H7 (cell line): ENCODE measurements at regions not wholly inside any gene's neighbourhood (a gene's known extent, or its start where the extent isn't known, plus 50 kb on each side); places are given as distances from the start of the nearest gene placed in this dataset.
"Not testable (repeated sequence)": the region's sequence is repeated elsewhere in the genome, so short reads cannot be mapped to it uniquely, and the experiment has no call there.

ENCODE experiments used
- DNase-seq: peaks from one replicate; pipeline ENCODE4 v3.0.0; 2012
- H3K27me3 ChIP-seq: 2 replicates; pipeline ENCODE4 v1.6.0; 2011; ENCODE audit warnings: mild to moderate bottlenecking, low read length; ENCODE audit not compliant: control insufficient read depth, insufficient read depth
- H3K36me3 ChIP-seq: replicated peaks from 2 replicates; pipeline ENCODE4 v1.5.1; 2011; ENCODE audit warnings: low read length; ENCODE audit not compliant: control insufficient read depth, insufficient read depth
- H3K4me3 ChIP-seq: 2 replicates; pipeline ENCODE4 v1.5.1; 2011; ENCODE audit warnings: low read depth, mild to moderate bottlenecking, control low read depth, low read length, moderate library complexity; ENCODE audit not compliant: insufficient read depth

DNA sequence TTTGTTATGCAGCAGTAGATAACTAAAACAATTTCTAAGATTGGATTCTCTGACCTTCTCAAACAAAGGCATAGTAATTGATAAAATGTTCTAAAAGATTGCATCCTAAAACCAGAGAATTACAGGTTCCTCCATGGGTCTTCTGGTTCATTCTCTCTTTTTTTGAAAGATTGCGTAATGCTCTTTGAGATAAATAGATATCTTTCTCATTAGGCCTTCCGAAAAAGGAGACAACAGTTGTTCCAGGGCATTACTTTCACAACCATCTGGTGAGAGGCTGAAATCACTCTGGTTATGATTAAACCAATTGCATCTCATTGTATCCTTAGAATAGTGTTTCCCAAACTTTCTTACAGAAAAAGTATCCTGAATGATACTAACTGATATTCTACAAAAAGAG lies 174.7 kb upstream of the NREP start:
- no peaks in the 10 kb centered on the region for H3K27me3 ChIP-seq
- DNase-seq: no peak
- H3K36me3 ChIP-seq: no peaks in the 10 kb centered on the region
- no peak overlapping the region for H3K4me3 ChIP-seq

- H3K27me3 ChIP-seq: no peaks in the 10 kb centered on the region
- H3K36me3 ChIP-seq: no peaks in the 10 kb centered on the region
- H3K4me3 ChIP-seq: no peak overlapping the region
- no peak for DNase-seq
These were observed 174.0 kb upstream of the NREP start for GRCh38 chr5:111930905-111931461.

DNA sequence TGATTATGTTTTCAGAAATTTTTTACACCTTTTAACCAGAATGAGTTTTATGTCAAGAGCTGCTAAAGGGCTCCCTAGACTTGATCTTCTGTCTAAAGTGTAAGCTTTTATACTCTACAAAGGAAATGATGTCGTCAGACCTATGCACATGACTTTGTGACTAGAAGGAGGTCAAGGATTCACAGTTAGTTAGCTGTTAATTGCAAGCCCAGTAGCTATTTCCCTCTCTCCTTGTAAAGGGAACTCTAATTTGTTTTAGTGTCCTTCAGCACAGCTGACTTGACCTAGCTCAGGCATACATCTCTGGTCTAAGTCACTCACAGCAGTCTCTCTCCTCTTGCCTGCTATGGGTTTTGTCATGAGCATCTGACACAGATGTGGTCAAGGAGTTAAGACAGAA lies 173.5 kb upstream of the NREP start:
- no peak overlapping the region for H3K4me3 ChIP-seq
- H3K27me3 ChIP-seq: no peaks in the 10 kb centered on the region
- H3K36me3 ChIP-seq: no peaks in the 10 kb centered on the region
- no peak for DNase-seq

DNA sequence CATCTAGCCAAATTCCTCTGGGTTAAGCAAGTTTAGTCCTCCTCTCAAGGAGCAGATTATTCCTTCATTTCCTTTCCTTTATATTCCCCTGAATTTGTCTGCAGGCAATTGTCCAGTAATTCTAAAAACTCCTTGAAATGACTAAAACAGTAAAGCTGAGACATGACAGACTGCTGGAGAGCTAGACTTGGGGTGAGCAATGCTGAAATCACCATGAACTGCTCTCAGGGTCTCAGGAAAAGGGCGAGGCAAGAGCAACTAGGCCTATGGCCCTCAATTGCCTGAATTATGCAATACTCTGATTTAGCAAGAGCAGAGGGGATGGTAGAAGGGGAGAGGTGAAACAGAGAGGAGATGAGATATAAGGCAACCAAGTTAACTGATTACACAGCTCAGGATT lies 172.9 kb upstream of the NREP start:
- Histone ChIP-seq H3K4me3 (no peak overlapping the region), H3K36me3 (no peaks in the 10 kb centered on the region), H3K27me3 (no peaks in the 10 kb centered on the region)
- DNase-seq: no peak

- no peak for DNase-seq
- H3K36me3 ChIP-seq: no peaks in the 10 kb centered on the region
- H3K4me3 ChIP-seq: no peak overlapping the region
- no peaks in the 10 kb centered on the region for H3K27me3 ChIP-seq
These were observed 172.3 kb upstream of the NREP start for GRCh38 chr5:111929261-111929660.

DNA sequence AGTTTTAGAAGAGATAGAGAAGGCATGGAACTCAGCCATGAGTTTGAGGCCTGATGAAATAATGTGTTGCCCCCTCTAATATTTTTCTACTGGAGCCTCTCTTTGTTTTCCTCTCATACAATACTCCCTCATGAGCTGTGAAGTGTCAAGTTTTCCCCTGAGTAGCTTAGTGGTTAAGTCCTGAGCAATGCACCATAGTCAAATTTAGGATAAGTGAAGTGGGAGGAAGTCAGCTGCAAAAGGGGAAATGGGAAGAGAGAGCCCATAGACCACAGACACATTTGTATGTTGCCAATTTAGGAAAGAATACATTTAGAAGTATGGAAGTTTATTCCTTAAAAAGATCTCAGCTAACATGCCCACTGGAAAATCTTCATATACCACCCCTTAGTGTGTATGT lies 171.5 kb upstream of the NREP start:
- Histone ChIP-seq H3K4me3 (no peak overlapping the region), H3K36me3 (no peaks in the 10 kb centered on the region), H3K27me3 (no peaks in the 10 kb centered on the region)
- no peak for DNase-seq

DNA sequence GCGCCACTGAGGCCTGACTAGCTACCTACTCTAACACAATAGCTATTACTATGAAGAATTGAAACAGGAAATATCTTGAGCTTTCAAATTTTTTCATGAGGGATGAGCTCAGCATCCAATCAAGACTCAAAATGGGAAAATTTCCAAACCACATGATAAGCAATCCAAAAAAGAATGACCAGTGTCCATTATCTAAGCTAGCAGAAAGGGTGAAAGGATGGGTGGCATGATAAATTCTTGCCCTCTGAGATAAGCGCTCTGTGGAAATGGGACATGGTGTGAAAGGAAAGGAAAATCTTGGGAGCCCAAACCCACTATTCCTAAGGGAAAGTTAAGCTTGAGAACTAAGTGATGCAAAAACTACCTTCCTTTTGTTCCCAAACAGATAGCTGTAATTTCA lies 170.2 kb upstream of the NREP start:
- H3K36me3 ChIP-seq: no peaks in the 10 kb centered on the region
- DNase-seq: no peak
- H3K4me3 ChIP-seq: no peak overlapping the region
- no peaks in the 10 kb centered on the region for H3K27me3 ChIP-seq

DNA sequence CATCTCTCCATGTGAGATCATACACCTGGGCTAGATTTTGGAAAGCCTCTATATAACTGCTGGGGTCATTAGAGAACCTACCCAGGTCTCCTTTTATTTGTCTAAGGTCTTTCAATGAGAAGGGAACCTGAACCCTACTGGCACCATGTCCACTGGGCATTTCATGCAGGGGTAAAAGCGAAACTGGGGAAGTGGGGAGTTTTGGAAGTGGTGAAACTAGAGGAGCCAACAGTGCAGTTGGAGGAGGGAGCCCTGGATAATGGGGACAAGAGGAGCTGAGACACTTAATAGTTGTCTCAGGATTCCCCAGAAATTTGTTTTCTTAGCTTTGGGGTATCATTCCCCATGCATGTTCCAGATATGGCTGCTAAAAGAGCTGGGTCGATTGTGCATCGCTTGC lies 169.0 kb upstream of the NREP start:
- Histone ChIP-seq H3K27me3 (no peaks in the 10 kb centered on the region), H3K4me3 (no peak overlapping the region), H3K36me3 (no peaks in the 10 kb centered on the region)
- no peak for DNase-seq

- H3K27me3 ChIP-seq: no peaks in the 10 kb centered on the region
- no peaks in the 10 kb centered on the region for H3K36me3 ChIP-seq
- no peak overlapping the region for H3K4me3 ChIP-seq
- DNase-seq: no peak
These were observed 165.3 kb upstream of the NREP start for GRCh38 chr5:111922344-111922743.

DNA sequence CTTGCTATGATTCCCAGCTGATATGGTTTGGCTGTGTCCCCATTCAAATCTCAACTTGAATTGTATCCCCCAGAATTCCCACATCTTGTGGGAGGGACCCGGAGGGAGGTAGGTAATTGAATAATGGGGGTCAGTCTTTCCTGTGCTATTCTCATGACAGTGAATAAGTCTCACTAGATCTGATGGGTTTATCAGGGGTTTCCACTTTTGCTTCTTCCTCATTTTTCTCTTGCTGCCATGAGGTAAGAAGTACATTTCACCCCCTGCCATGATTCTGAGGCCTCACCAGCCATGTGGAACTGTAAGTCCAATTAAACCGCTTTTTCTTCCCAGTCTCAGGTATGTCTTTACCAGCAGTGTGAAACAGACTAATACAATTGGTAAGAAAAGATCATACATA lies 164.7 kb upstream of the NREP start:
- not testable (repeated sequence) for H3K4me3 ChIP-seq, H3K36me3 ChIP-seq, H3K27me3 ChIP-seq, DNase-seq

DNA sequence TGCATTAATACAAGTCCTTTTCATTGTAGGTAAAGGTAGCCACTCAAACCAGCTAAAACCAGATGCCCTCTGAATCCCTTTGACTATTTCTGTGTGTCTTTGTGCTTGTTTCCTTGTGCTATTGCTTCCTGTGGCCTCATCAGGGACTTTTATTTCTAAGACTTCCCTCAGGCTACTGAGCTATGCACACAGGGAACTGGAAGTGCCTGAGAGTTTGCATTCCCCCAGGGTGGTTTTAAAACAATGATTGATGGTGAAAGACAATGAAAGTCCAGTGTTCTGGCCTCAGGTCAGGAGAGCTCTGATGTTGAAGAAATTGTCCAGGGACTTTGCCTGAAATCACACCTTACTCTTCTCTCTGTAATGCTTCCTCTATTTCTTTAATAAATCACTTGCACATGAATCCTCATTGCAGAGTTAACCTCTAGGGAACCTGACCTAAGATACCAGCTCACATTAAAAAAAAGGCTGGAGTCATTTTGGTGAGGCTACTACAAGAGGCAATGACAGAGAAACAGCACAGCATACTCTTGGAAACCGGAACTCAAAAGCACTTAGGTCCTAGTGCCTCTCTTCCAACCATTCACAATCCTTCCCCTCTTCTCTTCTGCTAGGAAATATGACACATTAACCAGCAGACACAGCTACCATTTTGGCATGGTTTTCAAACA lies 158.1 kb upstream of the NREP start:
- no peak for DNase-seq
- Histone ChIP-seq H3K36me3 (no peaks in the 10 kb centered on the region), H3K27me3 (no peaks in the 10 kb centered on the region), H3K4me3 (no peak overlapping the region)

- no peak for DNase-seq
- Histone ChIP-seq H3K36me3 (no peaks in the 10 kb centered on the region), H3K4me3 (no peak overlapping the region), H3K27me3 (no peaks in the 10 kb centered on the region)
These were observed 145.4 kb upstream of the NREP start for GRCh38 chr5:111902436-111902835.

DNA sequence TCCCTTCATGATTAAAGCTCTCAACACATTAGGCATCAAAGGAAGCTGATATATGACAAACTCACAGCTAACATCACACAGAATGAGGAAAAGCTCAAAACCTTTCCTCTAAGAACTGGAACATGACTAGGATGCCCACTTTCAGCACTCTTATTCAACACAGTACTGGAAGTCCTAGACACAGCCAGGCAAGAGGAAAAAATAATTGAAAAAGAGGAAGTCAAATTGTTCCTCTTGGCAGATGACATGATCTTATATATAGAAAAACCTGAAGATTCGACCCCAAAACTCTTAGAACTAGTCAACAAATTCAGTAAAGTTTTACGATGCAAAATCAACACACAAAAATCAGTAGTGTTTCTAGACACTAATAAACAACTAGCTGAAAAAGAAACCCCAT lies 144.3 kb upstream of the NREP start:
- no peak for DNase-seq
- Histone ChIP-seq H3K4me3 (no peak overlapping the region), H3K27me3 (no peaks in the 10 kb centered on the region), H3K36me3 (no peaks in the 10 kb centered on the region)

DNA sequence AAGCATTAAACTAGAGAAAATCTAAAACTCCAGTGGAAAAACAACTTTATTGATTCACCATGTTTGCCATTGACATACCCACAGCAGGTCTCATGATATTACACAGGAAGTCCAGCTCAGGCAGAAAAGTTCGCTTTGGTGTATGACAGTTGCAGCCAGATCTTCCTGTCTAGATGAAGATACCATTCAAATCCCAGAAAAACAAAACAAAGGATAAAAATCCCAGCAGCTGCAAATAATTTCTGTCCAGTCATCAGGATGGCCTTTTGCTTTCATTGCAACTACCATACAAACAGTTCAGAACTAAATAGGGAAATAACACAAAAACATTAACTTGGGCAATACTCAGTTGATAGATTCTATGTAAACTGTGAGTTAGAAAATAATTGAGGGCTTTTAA lies 136.0 kb upstream of the NREP start:
- H3K36me3 ChIP-seq: no peaks in the 10 kb centered on the region
- no peak for DNase-seq
- H3K27me3 ChIP-seq: no peaks in the 10 kb centered on the region
- H3K4me3 ChIP-seq: no peak overlapping the region

GRCh38 chr5:111887706-111888105 lies 130.7 kb upstream of the NREP start:
- DNase-seq: no peak
- no peaks in the 10 kb centered on the region for H3K36me3 ChIP-seq
- H3K4me3 ChIP-seq: no peak overlapping the region

GRCh38 chr5:111869681-111870080 lies 112.7 kb upstream of the NREP start:
- no peak overlapping the region for H3K4me3 ChIP-seq
- no peaks in the 10 kb centered on the region for H3K27me3 ChIP-seq
- DNase-seq: no peak
- H3K36me3 ChIP-seq: no peaks in the 10 kb centered on the region

More at GRCh38 chr5:111887706-111888105, 130.7 kb upstream of the NREP start:
- H3K27me3 ChIP-seq: no peaks in the 10 kb centered on the region
